ENCODE measurements at regions not wholly inside any gene's neighbourhood (a gene's known extent, or its start where the extent isn't known, plus 50 kb on each side); places are given as distances from the start of the nearest gene placed in this dataset.

- TF ChIP-seq CTCF (IDR thresholded peaks at IDR 0.05) (no peak), POLR2A (IDR thresholded peaks at IDR 0.05; ENCODE audit: low read length) (no peak), REST (IDR thresholded peaks at IDR 0.05) (no peak), JUNB (IDR thresholded peaks at IDR 0.05) (no peak), KDM5A (IDR thresholded peaks at IDR 0.05) (no peak), NPAS2 (CRISPR knock-in tag; IDR thresholded peaks at IDR 0.05; ENCODE audit: borderline replicate concordance) (no peak), NFE2L2 (conservative IDR thresholded peaks at IDR 0.05; ENCODE audit: low read length) (no peak), GATA3 (IDR thresholded peaks at IDR 0.05; ENCODE audit: borderline replicate concordance) (no peak), KDM1A (IDR thresholded peaks at IDR 0.05; ENCODE audit: low read depth) (no peak)
These were observed 68.3 kb upstream of the KIF16B start for GRCh38 chr20:16641511-16642023.

Data from A549 (cell line).